ENCODE measurements at regions not wholly inside any gene's neighbourhood (a gene's known extent, or its start where the extent isn't known, plus 50 kb on each side); places are given as distances from the start of the nearest gene placed in this dataset.

- 53 to 64% (median 58%) methylated on average over 5 of the region's 5 CpGs for WGBS, 4 donors
These were observed 263.7 kb upstream of the LMCD1 start for GRCh38 chr3:8237893-8238292.

GRCh38 chr3:8238432-8238831 lies 263.2 kb upstream of the LMCD1 start:
- H3K4me1 ChIP-seq = peaks cover 0 to 13% (median 0%) of the 10 kb centered on the region in 12 donors
- peaks cover 0 to 21% (median 7%) of the 10 kb centered on the region in 12 donors for H3K9me3 ChIP-seq
- TF ChIP-seq CTCF (IDR thresholded peaks at IDR 0.05) (no peak), POLR2A (IDR thresholded peaks at IDR 0.05) (no peak)
- H3K27ac ChIP-seq = no peak overlapping the region
- no peak for DNase-seq
- H3K36me3 ChIP-seq = no peaks in the 10 kb centered on the region
- no peaks in the 10 kb centered on the region for H3K27me3 ChIP-seq
- no peak overlapping the region for H3K4me3 ChIP-seq
- intact Hi-C loops (cut with DNase I) = no loop called here
- no peak for ATAC-seq
- WGBS, 4 donors = 72 to 86% (median 81%) methylated on average over 1 of the region's 1 CpG

More at GRCh38 chr3:8237893-8238292, 263.7 kb upstream of the LMCD1 start:
- no peak for TF ChIP-seq CTCF (IDR thresholded peaks at IDR 0.05)
- TF ChIP-seq POLR2A (IDR thresholded peaks at IDR 0.05) = no peak
- H3K27me3 ChIP-seq = no peaks in the 10 kb centered on the region
- no peaks in the 10 kb centered on the region for H3K36me3 ChIP-seq
- peaks cover 0 to 15% (median 5%) of the 10 kb centered on the region in 12 donors for H3K9me3 ChIP-seq
- intact Hi-C loops (cut with DNase I) = no loop called here
- H3K4me1 ChIP-seq = peaks cover 0 to 13% (median 0%) of the 10 kb centered on the region in 12 donors
- ATAC-seq = no peak
- no peak for DNase-seq
- H3K27ac ChIP-seq = no peak overlapping the region
- no peak overlapping the region for H3K4me3 ChIP-seq

GRCh38 chr3:8239095-8239494 lies 262.5 kb upstream of the LMCD1 start:
- H3K27me3 ChIP-seq = no peaks in the 10 kb centered on the region
- intact Hi-C loops (cut with DNase I) = no loop called here
- peaks cover 0 to 13% (median 0%) of the 10 kb centered on the region in 12 donors for H3K4me1 ChIP-seq
- no peaks in the 10 kb centered on the region for H3K36me3 ChIP-seq
- H3K9me3 ChIP-seq = peaks cover 0 to 28% (median 8%) of the 10 kb centered on the region in 12 donors
- H3K27ac ChIP-seq = no peak overlapping the region
- DNase-seq = no peak
- 87 to 97% (median 89%) methylated on average over 2 of the region's 2 CpGs for WGBS, 4 donors
- TF ChIP-seq CTCF (IDR thresholded peaks at IDR 0.05) (no peak), POLR2A (IDR thresholded peaks at IDR 0.05) (no peak)
- H3K4me3 ChIP-seq = no peak overlapping the region
- no peak for ATAC-seq

- ATAC-seq = peak in 2 of 4 donors; percentile 44 to 59
- 92 to 95% (median 94%) methylated on average over 4 of the region's 4 CpGs for WGBS, 4 donors
- H3K9me3 ChIP-seq = peaks cover 0 to 30% (median 8%) of the 10 kb centered on the region in 12 donors
- peaks cover 0 to 13% (median 0%) of the 10 kb centered on the region in 12 donors for H3K4me1 ChIP-seq
- peak in 1 of 5 donors; percentile 12 for DNase-seq
- H3K27me3 ChIP-seq = no peaks in the 10 kb centered on the region
- no peak overlapping the region for H3K4me3 ChIP-seq
- no peak overlapping the region for H3K27ac ChIP-seq
- TF ChIP-seq POLR2A (IDR thresholded peaks at IDR 0.05) (no peak), CTCF (IDR thresholded peaks at IDR 0.05) (peak; percentile 67 to 85 (median 76))
- intact Hi-C loops (cut with DNase I) = no loop called here
- no peaks in the 10 kb centered on the region for H3K36me3 ChIP-seq
These were observed 261.6 kb upstream of the LMCD1 start for GRCh38 chr3:8239718-8240695.

All from heart left ventricle (tissue), 16 donors.